H9 (cell line): ENCODE measurements at regions not wholly inside any gene's neighbourhood (a gene's known extent, or its start where the extent isn't known, plus 50 kb on each side); places are given as distances from the start of the nearest gene placed in this dataset.
"Not testable (repeated sequence)": the region's sequence is repeated elsewhere in the genome, so short reads cannot be mapped to it uniquely, and the experiment has no call there.

Source experiments
- DNase-seq: peaks from one replicate; pipeline ENCODE4 v3.0.0-alpha.2; 2017
- H2AFZ ChIP-seq: one replicate; pipeline ENCODE4 v1.6.1; 2013; ENCODE audit warnings: mild to moderate bottlenecking, low read length, control low read depth, moderate library complexity
- H2AK5ac ChIP-seq: 2 replicates; pipeline ENCODE4 v1.6.1; 2013; ENCODE audit warnings: low read length, control low read depth, mixed read lengths; ENCODE audit not compliant: insufficient read length
- H2BK120ac ChIP-seq: one replicate; pipeline ENCODE4 v1.6.1; 2013; ENCODE audit warnings: low read depth, mild to moderate bottlenecking, low read length, control low read depth, inconsistent platforms; ENCODE audit not compliant: poor library complexity, severe bottlenecking
- H2BK12ac ChIP-seq: 2 replicates; pipeline ENCODE4 v1.6.1; 2013; ENCODE audit warnings: low read length, control low read depth, mixed read lengths, low read depth; ENCODE audit not compliant: insufficient read length
- H2BK15ac ChIP-seq: 2 replicates; pipeline ENCODE4 v1.6.1; 2013; ENCODE audit warnings: low read depth, low read length, control low read depth
- H2BK20ac ChIP-seq: one replicate; pipeline ENCODE4 v1.6.1; 2013; ENCODE audit warnings: low read depth, mild to moderate bottlenecking, low read length, control low read depth, inconsistent platforms; ENCODE audit not compliant: poor library complexity, severe bottlenecking
- H2BK5ac ChIP-seq: 2 replicates; pipeline ENCODE4 v1.6.1; 2013; ENCODE audit warnings: low read length, control low read depth, mixed read lengths; ENCODE audit not compliant: insufficient read length
- H3K14ac ChIP-seq: 2 replicates; pipeline ENCODE4 v1.6.1; 2013; ENCODE audit warnings: low read length, control low read depth; ENCODE audit not compliant: insufficient read depth
- H3K18ac ChIP-seq: 2 replicates; pipeline ENCODE4 v1.6.1; 2013; ENCODE audit warnings: low read depth, mild to moderate bottlenecking, mixed read lengths, low read length, control low read depth; ENCODE audit not compliant: insufficient read length
- H3K23ac ChIP-seq: 2 replicates; pipeline ENCODE4 v1.6.1; 2013; ENCODE audit warnings: low read length, control low read depth, mixed read lengths, low read depth; ENCODE audit not compliant: insufficient read length
- H3K23me2 ChIP-seq: 2 replicates; pipeline ENCODE4 v1.6.1; 2013; ENCODE audit warnings: low read depth, mild to moderate bottlenecking, mixed read lengths, low read length, control low read depth; ENCODE audit not compliant: insufficient read length, poor library complexity, severe bottlenecking
- H3K27ac ChIP-seq: 2 replicates; pipeline ENCODE4 v1.5.1; 2013; ENCODE audit warnings: low read length, control low read depth, mixed read lengths, low read depth; ENCODE audit not compliant: insufficient read length
- H3K27me3 ChIP-seq: 2 replicates; pipeline ENCODE4 v1.6.1; 2013; ENCODE audit warnings: low read length, control low read depth, inconsistent platforms; ENCODE audit not compliant: insufficient read depth
- H3K4ac ChIP-seq: 2 replicates; pipeline ENCODE4 v1.6.1; 2013; ENCODE audit warnings: low read depth, mild to moderate bottlenecking, control low read depth, inconsistent platforms, low read length, moderate library complexity
- H3K4me1 ChIP-seq: 2 replicates; pipeline ENCODE4 v1.6.1; 2013; ENCODE audit warnings: low read length, control low read depth, inconsistent platforms; ENCODE audit not compliant: insufficient read depth
- H3K4me2 ChIP-seq: 2 replicates; pipeline ENCODE4 v1.6.1; 2013; ENCODE audit warnings: low read length, control low read depth, mixed read lengths; ENCODE audit not compliant: insufficient read length, insufficient read depth
- H3K56ac ChIP-seq: 2 replicates; pipeline ENCODE4 v1.6.1; 2013; ENCODE audit warnings: low read depth, mild to moderate bottlenecking, mixed read lengths, low read length, control low read depth; ENCODE audit not compliant: insufficient read length
- H3K79me1 ChIP-seq: 2 replicates; pipeline ENCODE4 v1.6.1; 2013; ENCODE audit warnings: low read depth, mild to moderate bottlenecking, moderate library complexity, low read length, control low read depth, inconsistent platforms; ENCODE audit not compliant: insufficient read depth, poor library complexity, severe bottlenecking
- H3K79me2 ChIP-seq: 2 replicates; pipeline ENCODE4 v1.6.1; 2013; ENCODE audit warnings: low read length, control low read depth, inconsistent platforms; ENCODE audit not compliant: insufficient read depth
- H3K9ac ChIP-seq: 2 replicates; pipeline ENCODE4 v1.6.1; 2013; ENCODE audit warnings: low read length, control low read depth, mixed read lengths; ENCODE audit not compliant: insufficient read length; ENCODE audit errors: extremely low read depth
- H3K9me3 ChIP-seq: one replicate; pipeline ENCODE4 v1.6.1; 2013; ENCODE audit warnings: low read depth, low read length, inconsistent platforms; ENCODE audit not compliant: control insufficient read depth
- H3T11ph ChIP-seq: one replicate; pipeline ENCODE4 v1.6.1; 2013; ENCODE audit warnings: mild to moderate bottlenecking, low read length, control low read depth, inconsistent platforms
- H4K20me1 ChIP-seq: one replicate; pipeline ENCODE4 v1.6.1; 2013; ENCODE audit not compliant: control insufficient read depth, insufficient read length, insufficient read depth
- H4K5ac ChIP-seq: 2 replicates; pipeline ENCODE4 v1.6.1; 2013; ENCODE audit warnings: low read depth, mild to moderate bottlenecking, mixed read lengths, low read length, control low read depth; ENCODE audit not compliant: insufficient read length
- H4K8ac ChIP-seq: replicated peaks from 2 replicates; pipeline ENCODE4 v1.6.1; 2013; ENCODE audit warnings: low read length, control low read depth, mixed read lengths, low read depth; ENCODE audit not compliant: insufficient read length
- H4K91ac ChIP-seq: 2 replicates; pipeline ENCODE4 v1.6.1; 2013; ENCODE audit warnings: low read depth, mild to moderate bottlenecking, moderate library complexity, mixed read lengths, low read length, control low read depth; ENCODE audit not compliant: insufficient read length
- H3K27ac Mint-ChIP-seq, 3 experiments: 2 replicates in 2 of 3; 3 replicates in 1 of 3; pipeline ENCODE4 v1.8.0; 2020 to 2021; ENCODE audit warnings: mixed read lengths in 3 of 3, mild to moderate bottlenecking in 1 of 3, moderate library complexity in 1 of 3
- H3K27me3 Mint-ChIP-seq: 2 replicates; pipeline ENCODE4 v1.8.0; 2021; ENCODE audit warnings: low read depth, mild to moderate bottlenecking, moderate library complexity, mixed read lengths
- H3K36me3 Mint-ChIP-seq, 3 experiments: 2 replicates in 2 of 3; 3 replicates in 1 of 3; pipeline ENCODE4 v1.8.0; 2020 to 2021; ENCODE audit warnings: low read depth in 3 of 3, mixed read lengths in 3 of 3; ENCODE audit not compliant: insufficient read depth in 1 of 3
- H3K4me1 Mint-ChIP-seq, 2 experiments: 2 replicates each; pipeline ENCODE4 v1.8.0; 2020; ENCODE audit warnings: mixed read lengths in 2 of 2
- H3K4me3 Mint-ChIP-seq, 2 experiments: 2 replicates in 1 of 2; 3 replicates in 1 of 2; pipeline ENCODE4 v1.8.0; 2020 to 2021; ENCODE audit warnings: mild to moderate bottlenecking in 2 of 2, mixed read lengths in 2 of 2, moderate library complexity in 1 of 2
- H3K9me3 Mint-ChIP-seq, 2 experiments: 2 replicates in 1 of 2; 3 replicates in 1 of 2; pipeline ENCODE4 v1.8.0; 2020; ENCODE audit warnings: mild to moderate bottlenecking in 2 of 2, mixed read lengths in 2 of 2, moderate library complexity in 1 of 2
- CTCF ChIP-seq: fragments of 200-600 bp; sonication (generic); conservative IDR thresholded peaks from 3 replicates; pipeline ENCODE4 v1.8.0; 2021; ENCODE audit warnings: antibody characterized with exemption, mild to moderate bottlenecking
- WGBS: extraction: QIAGEN DNeasy Blood & Tissue Kit; methylation state at CpG from one replicate; pipeline ENCODE4 v1.1.7; 2013; ENCODE audit warnings: missing lambda C conversion rate, low lambda C conversion rate, mixed read lengths; ENCODE audit not compliant: insufficient read length; ENCODE audit errors: extremely low coverage; 5-methylcytosine and 5-hydroxymethylcytosine counted together

DNA sequence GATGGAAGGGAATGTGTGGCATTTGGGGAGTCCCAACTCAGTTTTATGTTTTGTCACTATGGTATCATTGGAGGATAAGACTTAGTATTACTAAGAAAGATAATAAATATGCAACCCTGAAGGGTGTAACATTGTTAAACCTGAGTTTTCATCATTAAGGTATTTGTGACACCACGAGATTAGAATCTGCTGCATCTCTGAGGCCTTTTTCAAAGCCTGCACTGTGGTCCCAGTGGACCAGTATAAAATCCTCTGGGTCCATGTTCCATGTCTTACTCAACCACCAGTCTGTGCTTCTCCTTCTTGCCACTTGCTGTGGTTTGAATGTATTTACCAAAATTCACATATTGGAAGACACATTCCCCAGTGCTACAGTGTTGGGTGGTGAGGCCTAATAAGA is 130.6 kb downstream of the TBX18 start:
- Histone ChIP-seq H4K8ac (no peak overlapping the region), H2AK5ac (no peak overlapping the region), H3K4ac (no peak overlapping the region), H3K27me3 (no peaks in the 10 kb centered on the region), H2BK20ac (no peak overlapping the region), H4K20me1 (no peaks in the 10 kb centered on the region), H3K56ac (no peak overlapping the region), H4K91ac (no peak overlapping the region), H2AFZ (no peak overlapping the region), H3K4me1 (no peaks in the 10 kb centered on the region), H2BK15ac (no peak overlapping the region), H3K79me2 (no peaks in the 10 kb centered on the region), H3K9me3 (no peaks in the 10 kb centered on the region), H3K79me1 (no peaks in the 10 kb centered on the region), H3K14ac (no peak overlapping the region), H3K23me2 (no peaks in the 10 kb centered on the region), H3T11ph (no peak overlapping the region), H4K5ac (no peak overlapping the region), H2BK5ac (no peak overlapping the region), H3K27ac (no peak overlapping the region), H2BK12ac (no peak overlapping the region), H3K4me2 (no peak overlapping the region), H3K18ac (no peak overlapping the region), H2BK120ac (no peak overlapping the region), H3K9ac (no peak overlapping the region), H3K23ac (no peak overlapping the region)
- Mint-ChIP-seq H3K36me3 (no peaks in the 10 kb centered on the region), H3K4me1 (no peaks in the 10 kb centered on the region), H3K27me3 (no peaks in the 10 kb centered on the region), H3K9me3 (no peaks in the 10 kb centered on the region; a peak in 1 of 5 replicates), H3K4me3 (no peak overlapping the region), H3K27ac (no peak overlapping the region; a peak in 1 of 7 replicates)
- WGBS = no CpG with 5 or more reads among the region's 1 CpG
- no peak for TF ChIP-seq CTCF
- no peak for DNase-seq

DNA sequence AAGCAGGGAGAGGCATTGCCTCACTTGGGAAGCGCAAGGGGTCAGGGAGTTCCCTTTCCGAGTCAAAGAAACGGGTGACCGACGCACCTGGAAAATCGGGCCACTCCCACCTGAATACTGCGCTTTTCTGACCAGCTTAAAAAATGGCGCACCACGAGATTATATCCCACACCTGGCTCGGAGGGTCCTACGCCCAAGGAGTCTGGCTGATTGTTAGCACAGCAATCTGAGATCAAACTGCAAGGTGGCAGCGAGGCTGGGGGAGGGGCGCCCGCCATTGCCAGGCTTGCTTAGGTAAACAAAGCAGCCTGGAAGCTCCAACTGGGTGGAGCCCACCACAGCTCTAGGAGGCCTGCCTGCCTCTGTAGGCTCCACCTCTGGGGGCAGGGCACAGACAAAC is 137.9 kb downstream of the TBX18 start:
- not testable (repeated sequence) for H3K79me2 ChIP-seq, H3K27me3 ChIP-seq, H3K23me2 ChIP-seq, H3K27me3 Mint-ChIP-seq, H3K23ac ChIP-seq, H3K56ac ChIP-seq, H3K79me1 ChIP-seq, H3K4me1 ChIP-seq, H2BK12ac ChIP-seq, H3K9me3 ChIP-seq, H3K9me3 Mint-ChIP-seq, H4K5ac ChIP-seq, H2BK5ac ChIP-seq, H3T11ph ChIP-seq, H2BK15ac ChIP-seq, H2BK120ac ChIP-seq, H2AFZ ChIP-seq, H3K4ac ChIP-seq, H3K9ac ChIP-seq, H3K36me3 Mint-ChIP-seq, H3K27ac ChIP-seq, H4K91ac ChIP-seq, H4K20me1 ChIP-seq, H2AK5ac ChIP-seq, H2BK20ac ChIP-seq, H4K8ac ChIP-seq, H3K4me2 ChIP-seq, H3K14ac ChIP-seq
- peak overlapping the region; percentile 79 for H3K18ac ChIP-seq
- peak overlapping the region in 2 of 3 experiments; percentile 83 to 91; a peak in 2 of 7 replicates for H3K27ac Mint-ChIP-seq
- H3K4me3 Mint-ChIP-seq = peak overlapping the region in 1 of 2 experiments; percentile 54; a peak in 2 of 5 replicates
- peak; percentile 51 for DNase-seq
- peaks cover 2 to 11% of the 10 kb centered on the region in 2 experiments; a peak in 2 of 4 replicates for H3K4me1 Mint-ChIP-seq
- no CpG with 5 or more reads among the region's 14 CpGs for WGBS
